ENCODE measurements at regions not wholly inside any gene's neighbourhood (a gene's known extent, or its start where the extent isn't known, plus 50 kb on each side); places are given as distances from the start of the nearest gene placed in this dataset.

- no peak for DNase-seq
Observed at GRCh38 chr6:100267721-100268123, 197.0 kb downstream of the SIM1 start.

- DNase-seq: no peak
Observed at GRCh38 chr6:100266494-100267401, 198.0 kb downstream of the SIM1 start.

- DNase-seq: no peak
Observed at GRCh38 chr6:100262086-100262485, 202.6 kb downstream of the SIM1 start.

- no peak for DNase-seq
Observed at GRCh38 chr6:100261486-100261885, 203.2 kb downstream of the SIM1 start.

GRCh38 chr6:100260584-100260983, 204.1 kb downstream of the SIM1 start:
- no peak for DNase-seq

GRCh38 chr6:100259865-100260264, 204.9 kb downstream of the SIM1 start:
- no peak for DNase-seq

- DNase-seq: no peak
Observed at GRCh38 chr6:100258752-100259151, 206.0 kb downstream of the SIM1 start.

- peak in 1 of 5 donors; percentile 41 for DNase-seq
Observed at GRCh38 chr6:100257793-100258395, 206.8 kb downstream of the SIM1 start.

- no peak for DNase-seq
Observed at GRCh38 chr6:100255701-100256100, 209.0 kb downstream of the SIM1 start.

GRCh38 chr6:100247123-100247522, 217.6 kb downstream of the SIM1 start:
- DNase-seq: no peak

- no peak for DNase-seq
Observed at GRCh38 chr6:100246206-100246605, 218.5 kb downstream of the SIM1 start.

GRCh38 chr6:100240798-100241197, 223.9 kb downstream of the SIM1 start:
- no peak for DNase-seq

GRCh38 chr6:100237821-100238220, 226.9 kb downstream of the SIM1 start:
- DNase-seq: no peak

GRCh38 chr6:100236389-100236788, 228.3 kb downstream of the SIM1 start:
- no peak for DNase-seq

- DNase-seq: no peak
Observed at GRCh38 chr6:100235631-100236030, 229.1 kb downstream of the SIM1 start.

GRCh38 chr6:100234625-100235024, 230.1 kb downstream of the SIM1 start:
- DNase-seq: no peak

GRCh38 chr6:100232781-100233573, 231.7 kb downstream of the SIM1 start:
- DNase-seq: no peak

GRCh38 chr6:100230953-100231316, 233.8 kb downstream of the SIM1 start:
- DNase-seq: peak in 1 of 5 donors; percentile 64

GRCh38 chr6:100230115-100230952, 234.4 kb downstream of the SIM1 start:
- DNase-seq: peak in 1 of 5 donors; percentile 63

- DNase-seq: no peak
Observed at GRCh38 chr6:100229512-100229911, 235.2 kb downstream of the SIM1 start.

- DNase-seq: peak in 2 of 5 donors; percentile 18 to 84
Observed at GRCh38 chr6:100228834-100229441, 234.9 kb upstream of the MCHR2 start.

- DNase-seq: no peak
Observed at GRCh38 chr6:100228437-100228833, 234.4 kb upstream of the MCHR2 start.
